ENCODE measurements at regions not wholly inside any gene's neighbourhood (a gene's known extent, or its start where the extent isn't known, plus 50 kb on each side); places are given as distances from the start of the nearest gene placed in this dataset.
"Not testable (repeated sequence)": the region's sequence is repeated elsewhere in the genome, so short reads cannot be mapped to it uniquely, and the experiment has no call there.

GRCh38 chr2:111618226-111618977 lies 265.6 kb downstream of the ANAPC1 start:
- no peak overlapping the region for H3K4me3 ChIP-seq (ENCODE audit: insufficient read length, low read depth)
- H3K9me3 ChIP-seq (ENCODE audit: insufficient read depth, low read length) = no peaks in the 10 kb centered on the region
- no peak for DNase-seq (ENCODE audit: low read depth, low spot score)
- H3K9ac ChIP-seq (ENCODE audit: insufficient read length, low read depth) = no peak overlapping the region
- H3K36me3 ChIP-seq (ENCODE audit: insufficient read depth, insufficient read length, low read length) = no peaks in the 10 kb centered on the region
- H3K4me1 ChIP-seq (ENCODE audit: insufficient read depth, insufficient read length) = peaks cover 8% of the 10 kb centered on the region
- no peaks in the 10 kb centered on the region for H3K27me3 ChIP-seq (ENCODE audit: insufficient read depth, insufficient read length)
- no peak for TF ChIP-seq YY1 (IDR thresholded peaks at IDR 0.05; ENCODE audit: insufficient read depth, insufficient read length)
- no peak for TF ChIP-seq ZNF274 (IDR thresholded peaks at IDR 0.05; ENCODE audit: low read depth, low read length)
- no peak for TF ChIP-seq SUZ12 (IDR thresholded peaks at IDR 0.05; ENCODE audit: extremely low read depth, insufficient read depth, insufficient read length)

DNA sequence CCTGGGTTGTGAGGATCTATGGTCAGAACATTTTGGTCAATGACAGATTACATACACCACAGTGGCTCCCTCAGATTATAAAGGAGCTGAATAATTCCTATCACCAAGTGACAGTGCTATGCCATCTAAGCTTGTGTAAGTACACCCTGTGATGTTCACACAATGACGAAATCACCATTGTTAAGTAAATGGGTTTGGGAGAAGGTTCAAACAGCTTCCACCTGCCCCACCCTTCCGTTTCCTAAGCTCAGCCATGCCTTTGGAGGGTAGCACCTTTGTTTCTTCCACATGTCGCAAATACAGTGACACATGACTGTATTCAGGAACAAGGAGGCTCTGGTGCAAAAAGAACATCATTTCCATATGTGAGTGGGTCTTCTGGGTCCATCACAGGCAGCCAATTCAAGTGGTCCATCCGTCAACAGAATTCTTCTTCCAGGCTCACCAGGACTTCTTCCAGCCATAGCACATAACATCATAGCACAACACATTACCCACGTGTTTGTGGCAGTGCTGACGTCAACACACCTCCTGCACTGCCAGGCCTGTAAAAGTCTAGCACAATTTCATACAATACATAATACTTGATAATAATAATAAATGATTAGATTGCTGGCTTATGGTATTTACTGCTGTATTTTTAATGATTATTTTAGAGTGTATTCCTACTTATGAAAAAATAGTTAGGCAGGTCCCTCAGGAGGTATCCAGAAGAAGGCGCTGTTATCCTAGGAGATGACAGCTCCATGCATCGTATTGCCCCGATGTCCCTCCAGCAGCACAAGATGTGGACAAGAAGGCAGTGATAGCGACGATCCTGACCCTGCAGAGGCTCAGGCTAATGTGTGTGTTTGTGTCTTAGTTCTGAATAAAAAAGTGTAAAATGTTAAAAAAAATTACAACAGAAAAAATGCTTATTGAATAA lies 264.8 kb downstream of the ANAPC1 start:
- no peak overlapping the region for H3K4me3 ChIP-seq (ENCODE audit: insufficient read length, low read depth)
- H3K27me3 ChIP-seq (ENCODE audit: insufficient read depth, insufficient read length) = no peaks in the 10 kb centered on the region
- TF ChIP-seq ZNF274 (IDR thresholded peaks at IDR 0.05; ENCODE audit: low read depth, low read length) = no peak
- no peak for TF ChIP-seq SUZ12 (IDR thresholded peaks at IDR 0.05; ENCODE audit: extremely low read depth, insufficient read depth, insufficient read length)
- no peak for TF ChIP-seq YY1 (IDR thresholded peaks at IDR 0.05; ENCODE audit: insufficient read depth, insufficient read length)
- peaks cover 8% of the 10 kb centered on the region for H3K4me1 ChIP-seq (ENCODE audit: insufficient read depth, insufficient read length)
- H3K36me3 ChIP-seq (ENCODE audit: insufficient read depth, insufficient read length, low read length) = no peaks in the 10 kb centered on the region
- no peaks in the 10 kb centered on the region for H3K9me3 ChIP-seq (ENCODE audit: insufficient read depth, low read length)
- no peak for DNase-seq (ENCODE audit: low read depth, low spot score)
- H3K9ac ChIP-seq (ENCODE audit: insufficient read length, low read depth) = no peak overlapping the region

GRCh38 chr2:111620281-111620680 lies 263.7 kb downstream of the ANAPC1 start:
- TF ChIP-seq SUZ12 (IDR thresholded peaks at IDR 0.05; ENCODE audit: extremely low read depth, insufficient read depth, insufficient read length) = no peak
- no peak for TF ChIP-seq YY1 (IDR thresholded peaks at IDR 0.05; ENCODE audit: insufficient read depth, insufficient read length)
- TF ChIP-seq ZNF274 (IDR thresholded peaks at IDR 0.05; ENCODE audit: low read depth, low read length) = no peak
- Histone ChIP-seq H3K36me3 (ENCODE audit: insufficient read depth, insufficient read length, low read length) (no peaks in the 10 kb centered on the region), H3K4me1 (ENCODE audit: insufficient read depth, insufficient read length) (peaks cover 8% of the 10 kb centered on the region), H3K9ac (ENCODE audit: insufficient read length, low read depth) (no peak overlapping the region), H3K9me3 (ENCODE audit: insufficient read depth, low read length) (no peaks in the 10 kb centered on the region), H3K4me3 (ENCODE audit: insufficient read length, low read depth) (no peak overlapping the region), H3K27me3 (ENCODE audit: insufficient read depth, insufficient read length) (no peaks in the 10 kb centered on the region)
- DNase-seq (ENCODE audit: low read depth, low spot score) = no peak

DNA sequence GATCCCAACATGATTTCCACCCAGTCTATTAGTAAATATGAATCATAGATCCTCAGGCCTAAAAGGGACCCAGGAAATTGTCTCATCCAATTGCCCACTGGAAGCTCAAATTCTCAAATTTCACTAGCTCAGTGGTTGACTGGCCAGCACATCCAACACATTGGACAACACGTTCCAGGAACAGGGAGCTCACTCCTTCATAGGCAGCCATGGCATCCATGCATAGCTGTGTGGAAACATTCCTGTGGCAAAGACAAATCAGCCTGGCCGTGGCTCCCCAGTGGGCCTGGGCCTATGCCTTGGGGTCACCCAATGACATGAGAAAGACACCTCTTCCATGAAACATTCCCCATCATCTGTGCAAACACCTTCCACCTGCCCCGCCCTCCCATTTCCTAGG lies 261.1 kb downstream of the ANAPC1 start:
- no peak for TF ChIP-seq YY1 (IDR thresholded peaks at IDR 0.05; ENCODE audit: insufficient read depth, insufficient read length)
- TF ChIP-seq ZNF274 (IDR thresholded peaks at IDR 0.05; ENCODE audit: low read depth, low read length) = no peak
- TF ChIP-seq SUZ12 (IDR thresholded peaks at IDR 0.05; ENCODE audit: extremely low read depth, insufficient read depth, insufficient read length) = no peak
- H3K4me3 ChIP-seq (ENCODE audit: insufficient read length, low read depth) = no peak overlapping the region
- H3K27me3 ChIP-seq (ENCODE audit: insufficient read depth, insufficient read length) = no peaks in the 10 kb centered on the region
- no peaks in the 10 kb centered on the region; the same call in 1 of the 2 replicates for H3K9me3 ChIP-seq (ENCODE audit: insufficient read depth, low read length)
- H3K36me3 ChIP-seq (ENCODE audit: insufficient read depth, insufficient read length, low read length) = no peaks in the 10 kb centered on the region
- H3K4me1 ChIP-seq (ENCODE audit: insufficient read depth, insufficient read length) = peaks cover 4% of the 10 kb centered on the region
- no peak for DNase-seq (ENCODE audit: low read depth, low spot score)
- H3K9ac ChIP-seq (ENCODE audit: insufficient read length, low read depth) = no peak overlapping the region

DNA sequence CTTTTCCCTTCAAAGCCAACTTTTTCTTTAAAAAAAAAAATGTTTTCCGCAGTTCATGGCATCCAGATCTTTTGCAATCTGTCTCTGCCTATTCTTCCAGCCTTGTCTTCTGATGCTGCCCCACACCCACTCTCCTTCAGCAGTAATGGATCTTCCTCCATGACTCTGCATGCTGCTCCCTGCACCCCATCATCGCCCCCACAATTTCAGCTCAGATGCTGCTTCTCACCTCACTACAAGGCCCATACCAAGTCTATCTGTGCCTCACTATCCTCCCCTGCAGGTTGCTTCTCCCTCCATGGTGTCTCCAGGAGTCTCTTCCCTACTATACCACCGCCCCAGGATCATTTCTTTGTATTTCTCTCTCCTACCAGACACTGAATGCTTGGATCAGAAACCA lies 260.6 kb downstream of the ANAPC1 start:
- TF ChIP-seq YY1 (IDR thresholded peaks at IDR 0.05; ENCODE audit: insufficient read depth, insufficient read length) (no peak), SUZ12 (IDR thresholded peaks at IDR 0.05; ENCODE audit: extremely low read depth, insufficient read depth, insufficient read length) (no peak), ZNF274 (IDR thresholded peaks at IDR 0.05; ENCODE audit: low read depth, low read length) (no peak)
- H3K9me3 ChIP-seq (ENCODE audit: insufficient read depth, low read length) = no peaks in the 10 kb centered on the region; the same call in none of the 2 replicates

DNA sequence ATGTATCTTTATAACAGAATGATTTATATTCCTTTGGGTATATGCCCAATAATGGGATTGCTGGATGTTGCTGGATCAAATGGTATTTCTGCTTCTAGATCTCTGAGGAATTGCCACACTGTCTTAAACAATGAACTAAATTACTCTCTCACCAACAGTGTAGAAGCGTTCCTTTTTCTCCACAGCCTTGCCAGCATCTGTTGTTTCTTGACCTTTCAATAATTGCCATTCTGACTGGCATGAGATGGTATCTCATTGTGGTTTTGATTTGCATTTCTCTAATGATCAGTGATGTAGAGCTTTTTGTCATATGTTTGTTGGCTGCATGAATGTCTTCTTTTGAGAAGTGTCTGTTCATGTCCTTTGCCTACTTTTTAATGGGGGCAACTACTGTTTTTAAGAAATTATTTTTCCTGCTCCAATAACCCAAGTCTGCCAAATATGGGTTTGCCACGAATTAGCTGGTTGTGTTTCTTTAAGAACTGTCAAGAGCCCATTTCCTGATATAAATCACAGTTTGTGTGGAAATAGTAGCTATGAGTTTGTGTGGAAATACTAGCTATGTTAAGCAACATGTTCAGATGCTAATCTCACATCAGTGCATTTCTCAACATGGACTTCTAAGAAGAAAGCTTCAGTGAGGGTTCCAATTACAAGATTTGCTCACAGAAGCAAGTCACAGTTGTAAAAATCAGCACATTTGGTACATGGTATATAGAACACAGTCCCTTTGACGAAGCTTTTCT lies 259.4 kb downstream of the ANAPC1 start:
- Histone ChIP-seq H3K9ac (ENCODE audit: insufficient read length, low read depth) (no peak overlapping the region), H3K36me3 (ENCODE audit: insufficient read depth, insufficient read length, low read length) (no peaks in the 10 kb centered on the region), H3K4me3 (ENCODE audit: insufficient read length, low read depth) (no peak overlapping the region), H3K9me3 (ENCODE audit: insufficient read depth, low read length) (peaks cover 5% of the 10 kb centered on the region), H3K4me1 (ENCODE audit: insufficient read depth, insufficient read length) (no peaks in the 10 kb centered on the region), H3K27me3 (ENCODE audit: insufficient read depth, insufficient read length) (no peaks in the 10 kb centered on the region)
- no peak for DNase-seq (ENCODE audit: low read depth, low spot score)
- TF ChIP-seq YY1 (IDR thresholded peaks at IDR 0.05; ENCODE audit: insufficient read depth, insufficient read length) = no peak
- no peak for TF ChIP-seq SUZ12 (IDR thresholded peaks at IDR 0.05; ENCODE audit: extremely low read depth, insufficient read depth, insufficient read length)
- TF ChIP-seq ZNF274 (IDR thresholded peaks at IDR 0.05; ENCODE audit: low read depth, low read length) = no peak

More for the DNA sequence above, 260.6 kb downstream of the ANAPC1 start:
- H3K27me3 ChIP-seq (ENCODE audit: insufficient read depth, insufficient read length) = no peaks in the 10 kb centered on the region
- H3K4me3 ChIP-seq (ENCODE audit: insufficient read length, low read depth) = no peak overlapping the region
- H3K4me1 ChIP-seq (ENCODE audit: insufficient read depth, insufficient read length) = peaks cover 4% of the 10 kb centered on the region
- no peak overlapping the region for H3K9ac ChIP-seq (ENCODE audit: insufficient read length, low read depth)
- no peaks in the 10 kb centered on the region for H3K36me3 ChIP-seq (ENCODE audit: insufficient read depth, insufficient read length, low read length)
- no peak for DNase-seq (ENCODE audit: low read depth, low spot score)

GRCh38 chr2:111625157-111625537 lies 258.8 kb downstream of the ANAPC1 start:
- H3K4me3 ChIP-seq (ENCODE audit: insufficient read length, low read depth); DNase-seq (ENCODE audit: low read depth, low spot score); H3K36me3 ChIP-seq (ENCODE audit: insufficient read depth, insufficient read length, low read length); H3K4me1 ChIP-seq (ENCODE audit: insufficient read depth, insufficient read length); H3K9me3 ChIP-seq (ENCODE audit: insufficient read depth, low read length); H3K9ac ChIP-seq (ENCODE audit: insufficient read length, low read depth); H3K27me3 ChIP-seq (ENCODE audit: insufficient read depth, insufficient read length): not testable (repeated sequence)

Measured in NT2/D1 (cell line).